ENCODE measurements at regions not wholly inside any gene's neighbourhood (a gene's known extent, or its start where the extent isn't known, plus 50 kb on each side); places are given as distances from the start of the nearest gene placed in this dataset.

DNA sequence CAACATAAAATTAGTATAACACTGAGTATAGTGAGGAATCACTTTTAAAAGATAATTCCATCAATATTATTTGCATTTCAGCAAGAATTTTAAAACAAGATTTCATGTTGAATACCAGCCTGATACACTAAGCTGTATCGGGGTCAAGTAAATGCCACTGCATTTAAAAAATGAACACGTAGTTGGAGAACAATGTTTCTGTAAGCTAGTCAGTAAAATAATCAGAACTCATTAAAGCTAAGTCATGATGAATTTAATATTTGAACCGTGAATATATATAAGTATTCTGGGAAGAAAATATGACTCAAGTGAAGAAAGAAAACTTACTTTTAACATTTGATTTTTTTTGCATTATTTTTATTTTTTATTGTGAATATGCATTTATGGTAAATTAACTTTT is 611.0 kb upstream of the PABPC4L start:
- TF ChIP-seq EZH2phosphoT487 (IDR thresholded peaks at IDR 0.05; ENCODE audit: insufficient read depth, low read depth) (no peak), EZH2 (IDR thresholded peaks at IDR 0.05; ENCODE audit: insufficient read depth, poor library complexity, severe bottlenecking) (no peak)

Data from GM23248 (cell line).